H9 (cell line): ENCODE measurements at regions not wholly inside any gene's neighbourhood (a gene's known extent, or its start where the extent isn't known, plus 50 kb on each side); places are given as distances from the start of the nearest gene placed in this dataset.

Source experiments
- DNase-seq: peaks from one replicate; pipeline ENCODE4 v3.0.0-alpha.2; 2017
- H2AFZ ChIP-seq: one replicate; pipeline ENCODE4 v1.6.1; 2013; ENCODE audit warnings: mild to moderate bottlenecking, low read length, control low read depth, moderate library complexity
- H2AK5ac ChIP-seq: 2 replicates; pipeline ENCODE4 v1.6.1; 2013; ENCODE audit warnings: low read length, control low read depth, mixed read lengths; ENCODE audit not compliant: insufficient read length
- H2BK120ac ChIP-seq: one replicate; pipeline ENCODE4 v1.6.1; 2013; ENCODE audit warnings: low read depth, mild to moderate bottlenecking, low read length, control low read depth, inconsistent platforms; ENCODE audit not compliant: poor library complexity, severe bottlenecking
- H2BK12ac ChIP-seq: 2 replicates; pipeline ENCODE4 v1.6.1; 2013; ENCODE audit warnings: low read length, control low read depth, mixed read lengths, low read depth; ENCODE audit not compliant: insufficient read length
- H2BK15ac ChIP-seq: 2 replicates; pipeline ENCODE4 v1.6.1; 2013; ENCODE audit warnings: low read depth, low read length, control low read depth
- H2BK20ac ChIP-seq: one replicate; pipeline ENCODE4 v1.6.1; 2013; ENCODE audit warnings: low read depth, mild to moderate bottlenecking, low read length, control low read depth, inconsistent platforms; ENCODE audit not compliant: poor library complexity, severe bottlenecking
- H2BK5ac ChIP-seq: 2 replicates; pipeline ENCODE4 v1.6.1; 2013; ENCODE audit warnings: low read length, control low read depth, mixed read lengths; ENCODE audit not compliant: insufficient read length
- H3K14ac ChIP-seq: 2 replicates; pipeline ENCODE4 v1.6.1; 2013; ENCODE audit warnings: low read length, control low read depth; ENCODE audit not compliant: insufficient read depth
- H3K18ac ChIP-seq: 2 replicates; pipeline ENCODE4 v1.6.1; 2013; ENCODE audit warnings: low read depth, mild to moderate bottlenecking, mixed read lengths, low read length, control low read depth; ENCODE audit not compliant: insufficient read length
- H3K23ac ChIP-seq: 2 replicates; pipeline ENCODE4 v1.6.1; 2013; ENCODE audit warnings: low read length, control low read depth, mixed read lengths, low read depth; ENCODE audit not compliant: insufficient read length
- H3K23me2 ChIP-seq: 2 replicates; pipeline ENCODE4 v1.6.1; 2013; ENCODE audit warnings: low read depth, mild to moderate bottlenecking, mixed read lengths, low read length, control low read depth; ENCODE audit not compliant: insufficient read length, poor library complexity, severe bottlenecking
- H3K27ac ChIP-seq: 2 replicates; pipeline ENCODE4 v1.5.1; 2013; ENCODE audit warnings: low read length, control low read depth, mixed read lengths, low read depth; ENCODE audit not compliant: insufficient read length
- H3K27me3 ChIP-seq: 2 replicates; pipeline ENCODE4 v1.6.1; 2013; ENCODE audit warnings: low read length, control low read depth, inconsistent platforms; ENCODE audit not compliant: insufficient read depth
- H3K4ac ChIP-seq: 2 replicates; pipeline ENCODE4 v1.6.1; 2013; ENCODE audit warnings: low read depth, mild to moderate bottlenecking, control low read depth, inconsistent platforms, low read length, moderate library complexity
- H3K4me1 ChIP-seq: 2 replicates; pipeline ENCODE4 v1.6.1; 2013; ENCODE audit warnings: low read length, control low read depth, inconsistent platforms; ENCODE audit not compliant: insufficient read depth
- H3K4me2 ChIP-seq: 2 replicates; pipeline ENCODE4 v1.6.1; 2013; ENCODE audit warnings: low read length, control low read depth, mixed read lengths; ENCODE audit not compliant: insufficient read length, insufficient read depth
- H3K56ac ChIP-seq: 2 replicates; pipeline ENCODE4 v1.6.1; 2013; ENCODE audit warnings: low read depth, mild to moderate bottlenecking, mixed read lengths, low read length, control low read depth; ENCODE audit not compliant: insufficient read length
- H3K79me1 ChIP-seq: 2 replicates; pipeline ENCODE4 v1.6.1; 2013; ENCODE audit warnings: low read depth, mild to moderate bottlenecking, moderate library complexity, low read length, control low read depth, inconsistent platforms; ENCODE audit not compliant: insufficient read depth, poor library complexity, severe bottlenecking
- H3K79me2 ChIP-seq: 2 replicates; pipeline ENCODE4 v1.6.1; 2013; ENCODE audit warnings: low read length, control low read depth, inconsistent platforms; ENCODE audit not compliant: insufficient read depth
- H3K9ac ChIP-seq: 2 replicates; pipeline ENCODE4 v1.6.1; 2013; ENCODE audit warnings: low read length, control low read depth, mixed read lengths; ENCODE audit not compliant: insufficient read length; ENCODE audit errors: extremely low read depth
- H3K9me3 ChIP-seq: one replicate; pipeline ENCODE4 v1.6.1; 2013; ENCODE audit warnings: low read depth, low read length, inconsistent platforms; ENCODE audit not compliant: control insufficient read depth
- H3T11ph ChIP-seq: one replicate; pipeline ENCODE4 v1.6.1; 2013; ENCODE audit warnings: mild to moderate bottlenecking, low read length, control low read depth, inconsistent platforms
- H4K20me1 ChIP-seq: one replicate; pipeline ENCODE4 v1.6.1; 2013; ENCODE audit not compliant: control insufficient read depth, insufficient read length, insufficient read depth
- H4K5ac ChIP-seq: 2 replicates; pipeline ENCODE4 v1.6.1; 2013; ENCODE audit warnings: low read depth, mild to moderate bottlenecking, mixed read lengths, low read length, control low read depth; ENCODE audit not compliant: insufficient read length
- H4K8ac ChIP-seq: replicated peaks from 2 replicates; pipeline ENCODE4 v1.6.1; 2013; ENCODE audit warnings: low read length, control low read depth, mixed read lengths, low read depth; ENCODE audit not compliant: insufficient read length
- H4K91ac ChIP-seq: 2 replicates; pipeline ENCODE4 v1.6.1; 2013; ENCODE audit warnings: low read depth, mild to moderate bottlenecking, moderate library complexity, mixed read lengths, low read length, control low read depth; ENCODE audit not compliant: insufficient read length
- H3K27ac Mint-ChIP-seq, 3 experiments: 2 replicates in 2 of 3; 3 replicates in 1 of 3; pipeline ENCODE4 v1.8.0; 2020 to 2021; ENCODE audit warnings: mixed read lengths in 3 of 3, mild to moderate bottlenecking in 1 of 3, moderate library complexity in 1 of 3
- H3K27me3 Mint-ChIP-seq: 2 replicates; pipeline ENCODE4 v1.8.0; 2021; ENCODE audit warnings: low read depth, mild to moderate bottlenecking, moderate library complexity, mixed read lengths
- H3K36me3 Mint-ChIP-seq, 3 experiments: 2 replicates in 2 of 3; 3 replicates in 1 of 3; pipeline ENCODE4 v1.8.0; 2020 to 2021; ENCODE audit warnings: low read depth in 3 of 3, mixed read lengths in 3 of 3; ENCODE audit not compliant: insufficient read depth in 1 of 3
- H3K4me1 Mint-ChIP-seq, 2 experiments: 2 replicates each; pipeline ENCODE4 v1.8.0; 2020; ENCODE audit warnings: mixed read lengths in 2 of 2
- H3K4me3 Mint-ChIP-seq, 2 experiments: 2 replicates in 1 of 2; 3 replicates in 1 of 2; pipeline ENCODE4 v1.8.0; 2020 to 2021; ENCODE audit warnings: mild to moderate bottlenecking in 2 of 2, mixed read lengths in 2 of 2, moderate library complexity in 1 of 2
- H3K9me3 Mint-ChIP-seq, 2 experiments: 2 replicates in 1 of 2; 3 replicates in 1 of 2; pipeline ENCODE4 v1.8.0; 2020; ENCODE audit warnings: mild to moderate bottlenecking in 2 of 2, mixed read lengths in 2 of 2, moderate library complexity in 1 of 2
- CTCF ChIP-seq: fragments of 200-600 bp; sonication (generic); conservative IDR thresholded peaks from 3 replicates; pipeline ENCODE4 v1.8.0; 2021; ENCODE audit warnings: antibody characterized with exemption, mild to moderate bottlenecking
- WGBS: extraction: QIAGEN DNeasy Blood & Tissue Kit; methylation state at CpG from one replicate; pipeline ENCODE4 v1.1.7; 2013; ENCODE audit warnings: missing lambda C conversion rate, low lambda C conversion rate, mixed read lengths; ENCODE audit not compliant: insufficient read length; ENCODE audit errors: extremely low coverage; 5-methylcytosine and 5-hydroxymethylcytosine counted together

DNA sequence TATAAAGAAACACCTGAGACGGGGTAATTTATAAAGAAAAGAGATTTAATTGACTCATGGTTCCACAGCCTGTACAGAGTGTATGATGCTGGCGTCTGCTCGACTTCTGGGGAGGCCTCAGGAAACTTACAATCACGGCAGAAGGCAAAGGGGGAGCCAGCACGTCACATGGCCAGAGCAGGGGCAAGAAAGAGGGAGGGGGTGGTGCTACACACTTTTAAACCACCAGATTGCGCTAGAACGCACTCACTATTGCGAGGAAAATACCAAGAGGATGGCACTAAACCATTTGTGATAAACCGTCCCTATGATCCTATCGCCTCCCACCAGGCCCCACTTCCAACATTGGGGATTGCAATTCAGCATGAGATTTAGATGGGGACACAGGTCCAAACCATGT lies 79.7 kb upstream of the CARD18 start:
- peaks cover 5 to 8% of the 10 kb centered on the region in 2 experiments; a peak in 3 of 5 replicates for H3K9me3 Mint-ChIP-seq
- Histone ChIP-seq H3K4me1 (no peaks in the 10 kb centered on the region; the same call in 1 of the 2 replicates), H2BK20ac (no peak overlapping the region), H2BK15ac (no peak overlapping the region), H3K79me2 (no peaks in the 10 kb centered on the region), H4K91ac (no peak overlapping the region), H3K27me3 (no peaks in the 10 kb centered on the region), H2AFZ (no peak overlapping the region), H3K27ac (no peak overlapping the region), H2BK12ac (no peak overlapping the region), H4K8ac (no peak overlapping the region), H2BK5ac (no peak overlapping the region), H4K20me1 (no peaks in the 10 kb centered on the region), H3K23ac (no peak overlapping the region), H3K9me3 (no peaks in the 10 kb centered on the region), H3T11ph (no peak overlapping the region), H3K56ac (no peak overlapping the region), H3K79me1 (no peaks in the 10 kb centered on the region), H3K23me2 (no peaks in the 10 kb centered on the region), H3K18ac (no peak overlapping the region), H3K9ac (no peak overlapping the region), H3K4ac (no peak overlapping the region), H2BK120ac (no peak overlapping the region), H2AK5ac (no peak overlapping the region), H3K4me2 (no peak overlapping the region), H4K5ac (no peak overlapping the region), H3K14ac (no peak overlapping the region)
- no peak overlapping the region; a peak in 1 of 7 replicates for H3K27ac Mint-ChIP-seq
- peak; percentile 26 for DNase-seq
- H3K27me3 Mint-ChIP-seq, result no peaks in the 10 kb centered on the region
- peaks cover 3 to 5% (median 4%) of the 10 kb centered on the region in 3 experiments; a peak in 5 of 7 replicates for H3K36me3 Mint-ChIP-seq
- H3K4me1 Mint-ChIP-seq, result peaks cover 0 to 5% of the 10 kb centered on the region in 2 experiments; a peak in 1 of 4 replicates
- no peak overlapping the region for H3K4me3 Mint-ChIP-seq
- no CpG with 5 or more reads among the region's 10 CpGs for WGBS
- peak; percentile 43; the same call in 2 of the 3 replicates for TF ChIP-seq CTCF
